IMR-90 (cell line): ENCODE measurements at regions not wholly inside any gene's neighbourhood (a gene's known extent, or its start where the extent isn't known, plus 50 kb on each side); places are given as distances from the start of the nearest gene placed in this dataset.

Experiments used
- ATAC-seq: fragments of 200-7000 bp; cut with Tn5 transposase; 2 replicates; pipeline ENCODE4 v1.9.1; 2020; ENCODE audit warnings: low read depth, mild to moderate bottlenecking, moderate library complexity
- BruUV-seq: library from RNA; stranded (reverse); fragments of 400-500 nt; replicated peaks from 2 replicates; lab custom pipeline; 2021; lab: Mats Ljungman, UMichigan
- CTCF ChIA-PET: fragments of 300-600 bp; formaldehyde crosslinking; extraction: SDS; loops from one replicate; lab custom pipeline; 2021; ENCODE audit warnings: antibody characterized with exemption; lab: Yijun Ruan, JAX
- POLR2A ChIA-PET: fragments of 300-600 bp; sonication (Branson Sonifier 250); formaldehyde crosslinking; loops from one replicate; lab custom pipeline; 2022; ENCODE audit warnings: antibody characterized with exemption; ENCODE audit not compliant: unreplicated experiment; lab: Charles Lee
- DNase-seq: peaks from one replicate; pipeline ENCODE4 v3.0.0; 2013
- H2AFZ ChIP-seq: replicated peaks from 2 replicates; pipeline ENCODE3; 2013; ENCODE audit warnings: low read length, mild to moderate bottlenecking; ENCODE audit not compliant: poor library complexity
- H2AK5ac ChIP-seq: 2 replicates; pipeline ENCODE4 v1.6.1; 2013; ENCODE audit warnings: low read depth, low read length, inconsistent platforms
- H2AK9ac ChIP-seq: replicated peaks from 2 replicates; pipeline ENCODE3; 2013; ENCODE audit warnings: mild to moderate bottlenecking, low read depth, low read length, moderate library complexity; ENCODE audit not compliant: poor library complexity
- H2BK120ac ChIP-seq: 2 replicates; pipeline ENCODE4 v1.6.1; 2013; ENCODE audit warnings: low read depth, low read length, inconsistent platforms
- H2BK15ac ChIP-seq: 3 replicates; pipeline ENCODE4 v1.6.1; 2013; ENCODE audit warnings: low read depth, low read length, inconsistent platforms
- H2BK20ac ChIP-seq: 2 replicates; pipeline ENCODE4 v1.6.1; 2013; ENCODE audit warnings: low read depth, mild to moderate bottlenecking, inconsistent platforms, low read length, moderate library complexity
- H2BK5ac ChIP-seq: 2 replicates; pipeline ENCODE4 v1.6.1; 2013; ENCODE audit warnings: mild to moderate bottlenecking, low read depth, low read length, inconsistent platforms; ENCODE audit not compliant: poor library complexity, severe bottlenecking
- H3K14ac ChIP-seq: replicated peaks from 2 replicates; pipeline ENCODE4 v1.6.1; 2013; ENCODE audit warnings: low read depth, low read length, inconsistent platforms
- H3K18ac ChIP-seq: 2 replicates; pipeline ENCODE4 v1.6.1; 2013; ENCODE audit warnings: low read depth, low read length, control low read depth
- H3K23ac ChIP-seq: 2 replicates; pipeline ENCODE4 v1.6.1; 2013; ENCODE audit warnings: low read depth, low read length, inconsistent platforms
- H3K27ac ChIP-seq: 2 replicates; pipeline ENCODE4 v1.5.1; 2013; ENCODE audit warnings: mild to moderate bottlenecking, control low read depth, low read length; ENCODE audit not compliant: insufficient read depth
- H3K27me3 ChIP-seq: 2 replicates; pipeline ENCODE4 v1.6.1; 2013; ENCODE audit warnings: low read length; ENCODE audit not compliant: control insufficient read depth, insufficient read depth
- H3K36me3 ChIP-seq: 2 replicates; pipeline ENCODE4 v1.6.1; 2013; ENCODE audit warnings: low read length, mixed read lengths; ENCODE audit not compliant: control insufficient read depth, insufficient read depth
- H3K4ac ChIP-seq: 2 replicates; pipeline ENCODE4 v1.6.1; 2013; ENCODE audit warnings: low read depth, low read length, inconsistent platforms
- H3K4me1 ChIP-seq: 2 replicates; pipeline ENCODE4 v1.6.1; 2013; ENCODE audit warnings: low read length, mixed read lengths; ENCODE audit not compliant: control insufficient read depth, insufficient read depth
- H3K4me2 ChIP-seq: 2 replicates; pipeline ENCODE4 v1.6.1; 2013; ENCODE audit warnings: low read depth, mild to moderate bottlenecking, control low read depth, low read length, moderate library complexity
- H3K4me3 ChIP-seq: 2 replicates; pipeline ENCODE4 v1.5.1; 2013; ENCODE audit warnings: low read depth, mild to moderate bottlenecking, control low read depth, low read length, moderate library complexity; ENCODE audit not compliant: insufficient read depth
- H3K56ac ChIP-seq: 2 replicates; pipeline ENCODE4 v1.6.1; 2013; ENCODE audit warnings: low read length, inconsistent platforms; ENCODE audit not compliant: insufficient read depth; ENCODE audit errors: extremely low read depth
- H3K79me1 ChIP-seq, 2 experiments: 2 replicates each; pipeline ENCODE4 v1.6.1; 2013; ENCODE audit warnings: low read length in 2 of 2, inconsistent platforms in 1 of 2, low read depth in 1 of 2
- H3K9ac ChIP-seq: 2 replicates; pipeline ENCODE4 v1.6.1; 2013; ENCODE audit warnings: low read depth, low read length, control low read depth
- H3K9me1 ChIP-seq: 2 replicates; pipeline ENCODE4 v1.6.1; 2013; ENCODE audit warnings: low read length, inconsistent platforms; ENCODE audit not compliant: insufficient read depth
- H3K9me3 ChIP-seq: 2 replicates; pipeline ENCODE4 v1.6.1; 2013; ENCODE audit warnings: low read length; ENCODE audit not compliant: control insufficient read depth, insufficient read depth
- H4K20me1 ChIP-seq: 2 replicates; pipeline ENCODE4 v1.6.1; 2013; ENCODE audit warnings: low read length, inconsistent platforms; ENCODE audit not compliant: insufficient read depth
- H4K5ac ChIP-seq: 2 replicates; pipeline ENCODE4 v1.6.1; 2013; ENCODE audit warnings: mild to moderate bottlenecking, low read depth, low read length, control low read depth
- H4K8ac ChIP-seq, 2 experiments: 2 replicates each; pipeline ENCODE4 v1.6.1; 2013; ENCODE audit warnings: low read depth in 2 of 2, low read length in 2 of 2, control low read depth in 1 of 2, inconsistent platforms in 1 of 2
- H4K91ac ChIP-seq: 2 replicates; pipeline ENCODE4 v1.6.1; 2013; ENCODE audit warnings: low read depth, low read length, inconsistent platforms; ENCODE audit not compliant: insufficient read depth
- BHLHE40 ChIP-seq: fragments of 150-350 bp; IDR thresholded peaks from 2 replicates; pipeline ENCODE4 v1.6.1; 2016; ENCODE audit warnings: mild to moderate bottlenecking, low read depth, low read length
- CHD1 ChIP-seq: IDR thresholded peaks from 2 replicates; pipeline ENCODE4 v1.6.1; 2012; ENCODE audit warnings: low read depth, low read length, improper control_type of control experiment
- FOS ChIP-seq: fragments of 150-350 bp; IDR thresholded peaks from 2 replicates; pipeline ENCODE4 v1.6.1; 2016; ENCODE audit warnings: low read depth, low read length
- MAZ ChIP-seq: IDR thresholded peaks from 2 replicates; pipeline ENCODE4 v1.6.1; 2012; ENCODE audit warnings: low read depth, mild to moderate bottlenecking, low read length, improper control_type of control experiment, moderate library complexity, borderline replicate concordance
- MXI1 ChIP-seq: IDR thresholded peaks from 2 replicates; pipeline ENCODE4 v1.6.1; 2012; ENCODE audit warnings: low read depth, mild to moderate bottlenecking, low read length, moderate library complexity, borderline replicate concordance
- POLR2A ChIP-seq: IDR thresholded peaks from 2 replicates; pipeline ENCODE4 v1.6.1; 2012; ENCODE audit warnings: mild to moderate bottlenecking, low read depth, low read length
- RFX5 ChIP-seq: IDR thresholded peaks from 2 replicates; pipeline ENCODE4 v1.8.0; 2012; ENCODE audit warnings: low read depth, mild to moderate bottlenecking, low read length, moderate library complexity
- WGBS, 2 experiments: methylation state at CpG; one replicate each; pipeline versions ENCODE4 v1.1.5 to v1.1.7; 2013; ENCODE audit warnings: missing lambda C conversion rate in 2 of 2; ENCODE audit not compliant: insufficient read length in 1 of 2; ENCODE audit errors: extremely low coverage in 2 of 2; 5-methylcytosine and 5-hydroxymethylcytosine counted together
- dilution Hi-C: fragments of 300-500 bp; cut with HindIII; formaldehyde crosslinking; loops from one replicate; pipeline ENCODE4 v1.14.3; 2018; ENCODE audit warnings: low sequenced_read_pairs; ENCODE audit not compliant: unreplicated experiment
- in situ Hi-C: fragments of 300-500 bp; cut with MboI; formaldehyde crosslinking; loops from 3 replicates; pipeline ENCODE4 v1.14.3; 2019; ENCODE audit warnings: low sequenced_read_pairs, inconsistent platforms, mixed read lengths
- intact Hi-C: fragments of 100-400 bp; cut with micrococcal nuclease; formaldehyde crosslinking; loops from 2 replicates; pipeline ENCODE4 v1.10.0; 2022
- TF ChIP-seq, protein P1 (sequence below): fragments of 150-350 bp; IDR thresholded peaks from 2 replicates; pipeline ENCODE4 v1.6.1; 2016; ENCODE audit warnings: low read depth, mild to moderate bottlenecking, low read length, moderate library complexity, borderline replicate concordance
- TF ChIP-seq, protein P2 (sequence below): conservative IDR thresholded peaks from 2 replicates; pipeline ENCODE4 v1.5.1; 2012; ENCODE audit warnings: mild to moderate bottlenecking, low read depth, low read length, improper control_type of control experiment

DNA sequence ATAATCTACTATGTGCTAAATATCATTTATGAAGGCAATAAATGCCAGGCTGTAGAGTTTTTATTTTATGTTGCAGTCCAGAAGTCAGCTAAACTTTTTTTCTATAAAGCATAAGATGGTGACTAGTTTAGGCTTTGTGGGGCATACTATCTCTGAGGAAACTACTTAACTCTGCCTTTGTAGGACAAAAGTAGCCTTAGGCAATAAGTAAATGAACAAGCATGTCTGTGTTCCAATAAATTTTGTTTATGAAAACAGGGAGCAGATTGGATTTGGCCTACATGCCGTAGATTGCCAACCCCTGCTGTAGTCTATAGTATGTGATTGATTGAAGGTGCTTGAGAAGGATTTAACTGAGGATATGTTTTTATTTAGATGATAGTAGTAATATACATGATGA lies 502.5 kb upstream of the NAALADL2 start:
- Histone ChIP-seq H4K91ac (no peak overlapping the region), H4K5ac (no peak overlapping the region), H3K9ac (no peak overlapping the region), H3K4ac (no peak overlapping the region), H3K4me1 (no peaks in the 10 kb centered on the region), H2AFZ (no peak overlapping the region), H3K56ac (no peak overlapping the region), H3K9me3 (no peaks in the 10 kb centered on the region), H3K14ac (no peak overlapping the region), H2AK9ac (no peak overlapping the region), H2BK20ac (no peak overlapping the region), H3K23ac (no peak overlapping the region), H2AK5ac (no peak overlapping the region), H4K8ac (no peak overlapping the region), H3K79me1 (no peaks in the 10 kb centered on the region), H3K4me2 (no peak overlapping the region), H3K27me3 (no peaks in the 10 kb centered on the region), H2BK120ac (0 out of 2 replicates have a peak overlapping the region, but pooled peaks have one; percentile 24), H2BK15ac (no peak overlapping the region), H3K36me3 (no peaks in the 10 kb centered on the region), H3K9me1 (no peaks in the 10 kb centered on the region), H3K27ac (no peak overlapping the region), H3K4me3 (no peak overlapping the region), H2BK5ac (no peak overlapping the region), H4K20me1 (no peaks in the 10 kb centered on the region), H3K18ac (no peak overlapping the region)
- no TSS peak for BruUV-seq
- TF ChIP-seq POLR2A (no peak), RFX5 (no peak), BHLHE40 (no peak), CHD1 (no peak), MAZ (no peak), MXI1 (no peak), FOS (no peak)
- TF ChIP-seq, protein P1, sequence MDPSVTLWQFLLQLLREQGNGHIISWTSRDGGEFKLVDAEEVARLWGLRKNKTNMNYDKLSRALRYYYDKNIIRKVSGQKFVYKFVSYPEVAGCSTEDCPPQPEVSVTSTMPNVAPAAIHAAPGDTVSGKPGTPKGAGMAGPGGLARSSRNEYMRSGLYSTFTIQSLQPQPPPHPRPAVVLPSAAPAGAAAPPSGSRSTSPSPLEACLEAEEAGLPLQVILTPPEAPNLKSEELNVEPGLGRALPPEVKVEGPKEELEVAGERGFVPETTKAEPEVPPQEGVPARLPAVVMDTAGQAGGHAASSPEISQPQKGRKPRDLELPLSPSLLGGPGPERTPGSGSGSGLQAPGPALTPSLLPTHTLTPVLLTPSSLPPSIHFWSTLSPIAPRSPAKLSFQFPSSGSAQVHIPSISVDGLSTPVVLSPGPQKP, result no peak
- TF ChIP-seq, protein P2, sequence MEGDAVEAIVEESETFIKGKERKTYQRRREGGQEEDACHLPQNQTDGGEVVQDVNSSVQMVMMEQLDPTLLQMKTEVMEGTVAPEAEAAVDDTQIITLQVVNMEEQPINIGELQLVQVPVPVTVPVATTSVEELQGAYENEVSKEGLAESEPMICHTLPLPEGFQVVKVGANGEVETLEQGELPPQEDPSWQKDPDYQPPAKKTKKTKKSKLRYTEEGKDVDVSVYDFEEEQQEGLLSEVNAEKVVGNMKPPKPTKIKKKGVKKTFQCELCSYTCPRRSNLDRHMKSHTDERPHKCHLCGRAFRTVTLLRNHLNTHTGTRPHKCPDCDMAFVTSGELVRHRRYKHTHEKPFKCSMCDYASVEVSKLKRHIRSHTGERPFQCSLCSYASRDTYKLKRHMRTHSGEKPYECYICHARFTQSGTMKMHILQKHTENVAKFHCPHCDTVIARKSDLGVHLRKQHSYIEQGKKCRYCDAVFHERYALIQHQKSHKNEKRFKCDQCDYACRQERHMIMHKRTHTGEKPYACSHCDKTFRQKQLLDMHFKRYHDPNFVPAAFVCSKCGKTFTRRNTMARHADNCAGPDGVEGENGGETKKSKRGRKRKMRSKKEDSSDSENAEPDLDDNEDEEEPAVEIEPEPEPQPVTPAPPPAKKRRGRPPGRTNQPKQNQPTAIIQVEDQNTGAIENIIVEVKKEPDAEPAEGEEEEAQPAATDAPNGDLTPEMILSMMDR, result no peak
- POLR2A ChIA-PET, result no interaction called here
- ATAC-seq (no peak), DNase-seq (no peak)
- CTCF ChIA-PET, result interaction anchor here (1.1 kb wide), 1 partner anchor 9 kb away, joined by 3 read pairs; no protein-coding TSS in a partner anchor
- WGBS, 2 experiments, result 80% methylated on average over 1 of the region's 1 CpG; no CpG with 5 or more reads in 1 of the 2 experiments
- in situ Hi-C loops, result no loop called here
- intact Hi-C loops, result no loop called here
- dilution Hi-C loops, result no loop called here
